Dendritic cell treated with granulocyte-macrophage colony-stimulating factor and Interleukin-4, amounts not matched to agents 40 ng/mL and 50 ng/mL, for 4 days (primary cell): ENCODE measurements at regions not wholly inside any gene's neighbourhood (a gene's known extent, or its start where the extent isn't known, plus 50 kb on each side); places are given as distances from the start of the nearest gene placed in this dataset.
"Not testable (repeated sequence)": the region's sequence is repeated elsewhere in the genome, so short reads cannot be mapped to it uniquely, and the experiment has no call there.

Experiments
- H3K27ac Mint-ChIP-seq: one replicate; pipeline ENCODE4 v1.8.0; 2022; ENCODE audit warnings: mild to moderate bottlenecking, mixed read lengths
- H3K27me3 Mint-ChIP-seq: one replicate; pipeline ENCODE4 v1.8.0; 2022; ENCODE audit warnings: mild to moderate bottlenecking, mixed read lengths
- H3K36me3 Mint-ChIP-seq: one replicate; pipeline ENCODE4 v1.8.0; 2022; ENCODE audit warnings: low read depth, mixed read lengths
- H3K4me1 Mint-ChIP-seq: one replicate; pipeline ENCODE4 v1.8.0; 2022; ENCODE audit warnings: low read depth, mixed read lengths
- H3K4me3 Mint-ChIP-seq: one replicate; pipeline ENCODE4 v1.8.0; 2022; ENCODE audit warnings: mild to moderate bottlenecking, moderate library complexity, mixed read lengths
- H3K9me3 Mint-ChIP-seq: one replicate; pipeline ENCODE4 v1.8.0; 2022; ENCODE audit warnings: mixed read lengths
- intact Hi-C: fragments of 100-400 bp; cut with micrococcal nuclease; formaldehyde crosslinking; loops from one replicate; pipeline ENCODE4 v1.15.0; 2022

- Mint-ChIP-seq H3K27ac (no peak overlapping the region), H3K27me3 (no peaks in the 10 kb centered on the region), H3K4me1 (peaks cover 51% of the 10 kb centered on the region), H3K9me3 (no peaks in the 10 kb centered on the region), H3K4me3 (no peak overlapping the region), H3K36me3 (no peaks in the 10 kb centered on the region)
- intact Hi-C loops = no loop called here
Measured at GRCh38 chr7:91344911-91345310, 80.7 kb downstream of the FZD1 start.

DNA sequence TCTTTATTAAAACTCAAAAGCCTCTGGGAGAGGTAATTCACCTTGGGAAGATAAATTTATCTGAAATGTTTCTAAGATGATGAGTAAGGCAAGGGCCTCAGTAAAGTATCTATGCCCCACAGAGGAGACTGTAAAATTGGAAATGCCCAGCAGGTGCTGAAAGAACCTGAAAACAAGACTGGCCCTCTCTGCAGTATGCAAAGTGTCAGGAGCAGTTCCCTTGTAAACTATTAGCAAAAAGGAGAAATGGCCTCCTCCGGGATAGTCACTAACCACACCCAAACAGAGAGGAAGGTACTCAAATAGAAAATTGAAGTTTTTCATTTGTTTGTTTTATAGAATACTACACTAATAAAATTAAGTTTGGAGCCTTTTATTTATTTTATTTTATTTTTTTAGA, 81.2 kb downstream of the FZD1 start:
- no peaks in the 10 kb centered on the region for H3K27me3 Mint-ChIP-seq
- no peaks in the 10 kb centered on the region for H3K9me3 Mint-ChIP-seq
- intact Hi-C loops = no loop called here
- no peak overlapping the region for H3K4me3 Mint-ChIP-seq
- H3K36me3 Mint-ChIP-seq = no peaks in the 10 kb centered on the region
- peaks cover 51% of the 10 kb centered on the region for H3K4me1 Mint-ChIP-seq
- H3K27ac Mint-ChIP-seq = peak overlapping the region; percentile 52

DNA sequence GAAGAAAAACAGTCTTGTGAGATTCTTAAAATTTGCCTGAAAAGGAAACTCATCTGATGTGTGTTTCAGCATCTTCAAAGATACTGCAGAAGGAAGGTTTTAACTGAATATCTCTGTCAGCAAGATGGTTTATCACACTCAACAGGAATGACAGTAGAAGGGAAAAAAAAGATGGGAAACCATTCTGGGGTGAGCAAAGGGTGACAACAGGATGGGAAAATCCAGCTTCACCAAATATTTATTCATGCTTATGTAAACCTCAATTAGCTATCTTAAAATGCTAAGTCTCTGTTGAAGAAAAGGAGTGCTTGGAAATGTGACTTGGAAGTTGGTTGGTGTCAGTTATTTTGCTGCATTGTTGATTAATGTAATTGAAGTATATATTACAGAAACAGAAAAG, 82.2 kb downstream of the FZD1 start:
- H3K4me1 Mint-ChIP-seq = peaks cover 51% of the 10 kb centered on the region
- no peaks in the 10 kb centered on the region for H3K27me3 Mint-ChIP-seq
- H3K36me3 Mint-ChIP-seq = no peaks in the 10 kb centered on the region
- no peak overlapping the region for H3K4me3 Mint-ChIP-seq
- no peaks in the 10 kb centered on the region for H3K9me3 Mint-ChIP-seq
- intact Hi-C loops = no loop called here
- no peak overlapping the region for H3K27ac Mint-ChIP-seq

DNA sequence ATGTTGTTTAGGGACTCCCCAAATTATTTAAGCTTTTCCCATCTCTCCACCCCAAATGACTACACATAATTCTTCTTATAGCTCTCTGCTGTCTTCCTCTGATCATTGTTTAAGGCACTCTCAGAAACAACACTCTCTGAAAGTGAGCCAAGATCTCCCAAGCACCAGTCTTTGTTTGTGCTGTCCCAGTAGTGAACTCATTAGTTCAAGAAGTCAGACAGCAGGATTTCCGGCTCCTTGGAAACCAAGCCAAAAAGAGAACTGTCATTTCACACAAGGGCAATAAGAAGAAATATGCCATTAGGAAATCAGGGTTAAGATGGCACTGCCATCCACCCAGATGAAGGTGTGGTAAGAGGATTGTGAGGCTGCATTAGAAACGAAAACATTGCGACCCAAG, 83.1 kb downstream of the FZD1 start:
- Mint-ChIP-seq H3K4me3 (no peak overlapping the region), H3K27me3 (no peaks in the 10 kb centered on the region), H3K36me3 (no peaks in the 10 kb centered on the region), H3K9me3 (no peaks in the 10 kb centered on the region), H3K4me1 (peaks cover 51% of the 10 kb centered on the region), H3K27ac (peak overlapping the region; percentile 23)
- intact Hi-C loops = no loop called here

DNA sequence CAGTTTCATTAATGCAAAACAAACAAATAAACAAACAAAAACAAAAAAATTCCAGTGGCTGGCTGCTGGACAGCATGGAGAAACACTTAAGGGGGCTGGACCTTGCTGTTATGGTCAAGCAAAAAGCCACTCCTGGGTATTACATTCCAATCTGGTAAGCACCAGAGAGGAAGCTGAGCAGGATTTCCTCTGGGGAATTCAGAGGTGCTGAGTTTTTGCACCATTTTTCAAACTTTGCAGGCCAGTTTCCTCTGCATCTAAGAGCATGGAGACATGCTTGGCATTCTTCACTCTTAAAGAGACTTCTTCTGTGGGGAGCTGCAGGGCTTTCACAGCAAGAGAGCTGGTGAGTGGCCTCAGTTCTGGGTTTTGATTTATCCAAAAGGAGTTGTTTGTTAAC, 84.5 kb downstream of the FZD1 start:
- H3K4me3 Mint-ChIP-seq = no peak overlapping the region
- H3K36me3 Mint-ChIP-seq = no peaks in the 10 kb centered on the region
- no peaks in the 10 kb centered on the region for H3K27me3 Mint-ChIP-seq
- intact Hi-C loops = no loop called here
- no peak overlapping the region for H3K27ac Mint-ChIP-seq
- H3K9me3 Mint-ChIP-seq = no peaks in the 10 kb centered on the region
- peaks cover 44% of the 10 kb centered on the region for H3K4me1 Mint-ChIP-seq

DNA sequence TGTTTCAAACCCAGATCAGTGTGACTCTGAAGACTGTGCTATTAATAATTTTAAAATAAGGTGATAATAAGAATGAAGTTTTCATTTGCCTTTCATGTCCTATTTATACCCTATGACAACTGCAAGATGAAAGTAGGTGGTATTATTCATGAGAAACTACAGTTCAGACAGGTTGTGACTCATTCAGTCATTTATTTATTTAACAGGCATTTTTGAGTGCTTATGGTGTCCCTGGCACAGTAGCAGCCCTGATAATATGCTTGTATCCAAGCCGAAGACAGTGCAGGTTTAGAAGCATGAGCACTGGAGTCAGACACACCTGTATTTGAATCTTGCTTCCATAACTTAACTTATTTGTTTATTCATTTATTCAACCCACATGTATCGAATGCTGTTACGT, 87.1 kb downstream of the FZD1 start:
- H3K27ac Mint-ChIP-seq = no peak overlapping the region
- intact Hi-C loops = no loop called here
- H3K4me3 Mint-ChIP-seq = no peak overlapping the region
- H3K9me3 Mint-ChIP-seq = no peaks in the 10 kb centered on the region
- no peaks in the 10 kb centered on the region for H3K27me3 Mint-ChIP-seq
- peaks cover 20% of the 10 kb centered on the region for H3K4me1 Mint-ChIP-seq
- H3K36me3 Mint-ChIP-seq = no peaks in the 10 kb centered on the region

DNA sequence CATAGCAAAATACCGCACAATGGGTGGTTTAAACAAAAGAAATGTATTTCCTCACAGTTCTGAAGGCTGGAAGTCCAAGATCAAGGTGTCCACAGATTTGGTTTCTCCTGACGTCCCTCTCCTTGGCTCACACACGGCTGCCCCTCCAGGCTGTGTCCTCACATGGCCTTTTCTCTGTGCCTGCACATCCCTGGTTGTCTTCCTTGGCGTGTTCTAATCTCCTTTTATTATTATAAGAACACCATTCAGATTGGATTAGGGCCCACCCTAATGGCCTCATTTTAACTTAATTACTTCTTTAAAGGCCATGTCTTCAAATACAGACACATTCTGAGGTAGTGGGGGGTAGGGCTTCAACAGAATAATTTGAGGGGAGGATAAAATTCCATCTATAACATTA, 87.9 kb downstream of the FZD1 start:
- Mint-ChIP-seq H3K4me3 (no peak overlapping the region), H3K27me3 (no peaks in the 10 kb centered on the region), H3K4me1 (peaks cover 16% of the 10 kb centered on the region), H3K27ac (no peak overlapping the region), H3K36me3 (no peaks in the 10 kb centered on the region), H3K9me3 (no peaks in the 10 kb centered on the region)
- intact Hi-C loops = no loop called here

- no peak overlapping the region for H3K4me3 Mint-ChIP-seq
- intact Hi-C loops = no loop called here
- no peaks in the 10 kb centered on the region for H3K36me3 Mint-ChIP-seq
- H3K27me3 Mint-ChIP-seq = no peaks in the 10 kb centered on the region
- no peaks in the 10 kb centered on the region for H3K9me3 Mint-ChIP-seq
- no peak overlapping the region for H3K27ac Mint-ChIP-seq
- no peaks in the 10 kb centered on the region for H3K4me1 Mint-ChIP-seq
Measured at GRCh38 chr7:91353848-91354247, 89.6 kb downstream of the FZD1 start.

DNA sequence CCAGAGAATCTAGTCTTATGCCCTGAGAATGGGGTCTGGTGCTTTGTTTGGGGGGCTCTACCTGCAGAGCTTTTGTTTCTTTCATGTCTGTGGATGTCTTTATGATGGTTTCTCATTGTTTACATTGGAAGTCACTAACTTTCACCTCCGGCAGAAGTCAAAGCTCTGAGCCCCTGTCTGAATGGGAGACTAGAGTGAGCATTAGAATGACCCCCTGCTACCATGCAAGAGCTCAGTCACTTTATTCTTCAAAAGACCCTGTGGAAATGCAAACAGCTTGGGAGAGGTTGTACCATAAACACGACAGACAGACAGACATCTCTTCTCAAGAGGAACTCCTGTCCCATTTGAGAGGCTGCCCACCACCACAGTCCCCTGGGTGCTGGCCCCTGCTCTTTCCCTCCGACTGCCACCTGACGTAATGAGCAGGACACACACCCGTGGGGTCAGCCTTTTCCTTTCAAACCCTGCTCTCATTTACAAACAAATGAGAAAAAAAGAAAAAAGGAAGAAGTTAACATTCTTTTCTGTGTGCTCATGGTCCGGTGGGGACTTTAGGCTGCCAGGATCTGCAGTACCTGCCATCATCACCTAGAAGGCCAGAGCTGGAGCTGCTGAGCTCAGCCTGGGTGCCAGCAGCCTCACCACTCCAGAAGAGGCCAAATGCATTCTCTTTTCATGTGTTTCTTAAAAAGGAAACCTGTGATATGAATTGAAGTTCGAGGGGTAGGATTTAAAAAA, 91.6 kb downstream of the FZD1 start:
- no peaks in the 10 kb centered on the region for H3K36me3 Mint-ChIP-seq
- H3K4me3 Mint-ChIP-seq = no peak overlapping the region
- no peak overlapping the region for H3K27ac Mint-ChIP-seq
- H3K4me1 Mint-ChIP-seq = no peaks in the 10 kb centered on the region
- intact Hi-C loops = no loop called here
- no peaks in the 10 kb centered on the region for H3K27me3 Mint-ChIP-seq
- H3K9me3 Mint-ChIP-seq = no peaks in the 10 kb centered on the region

- intact Hi-C loops = no loop called here
- no peak overlapping the region for H3K27ac Mint-ChIP-seq
- H3K4me3 Mint-ChIP-seq = no peak overlapping the region
- H3K27me3 Mint-ChIP-seq = no peaks in the 10 kb centered on the region
- no peaks in the 10 kb centered on the region for H3K9me3 Mint-ChIP-seq
- H3K36me3 Mint-ChIP-seq = no peaks in the 10 kb centered on the region
- H3K4me1 Mint-ChIP-seq = no peaks in the 10 kb centered on the region
Measured at GRCh38 chr7:91356915-91357314, 92.7 kb downstream of the FZD1 start.

DNA sequence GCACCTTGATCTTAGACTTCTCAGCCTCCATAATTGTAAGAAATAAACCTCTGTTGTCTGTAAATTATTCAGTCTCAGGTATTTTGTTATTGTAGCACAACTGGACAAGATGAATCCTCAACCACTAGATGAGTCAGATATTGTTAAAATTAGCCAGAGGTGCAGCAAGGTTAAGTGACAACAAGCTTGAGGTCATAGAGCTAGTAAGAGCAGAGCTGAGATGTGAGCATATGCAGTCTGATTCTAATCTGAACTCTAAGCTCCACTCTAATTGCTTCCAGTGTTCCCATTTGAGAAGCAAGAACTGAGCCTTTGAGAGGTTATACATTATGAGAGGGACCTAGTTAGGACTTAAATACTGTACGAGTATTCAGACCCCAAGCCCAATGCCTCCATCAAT, 93.1 kb downstream of the FZD1 start:
- H3K27ac Mint-ChIP-seq = no peak overlapping the region
- H3K4me3 Mint-ChIP-seq = no peak overlapping the region
- intact Hi-C loops = no loop called here
- no peaks in the 10 kb centered on the region for H3K27me3 Mint-ChIP-seq
- H3K4me1 Mint-ChIP-seq = no peaks in the 10 kb centered on the region
- no peaks in the 10 kb centered on the region for H3K9me3 Mint-ChIP-seq
- H3K36me3 Mint-ChIP-seq = no peaks in the 10 kb centered on the region

GRCh38 chr7:91357901-91358300, 93.7 kb downstream of the FZD1 start:
- H3K4me3 Mint-ChIP-seq = no peak overlapping the region
- H3K9me3 Mint-ChIP-seq = no peaks in the 10 kb centered on the region
- intact Hi-C loops = no loop called here
- no peaks in the 10 kb centered on the region for H3K27me3 Mint-ChIP-seq
- no peaks in the 10 kb centered on the region for H3K36me3 Mint-ChIP-seq
- H3K4me1 Mint-ChIP-seq = no peaks in the 10 kb centered on the region
- no peak overlapping the region for H3K27ac Mint-ChIP-seq

GRCh38 chr7:91358303-91358702, 94.1 kb downstream of the FZD1 start:
- H3K27ac Mint-ChIP-seq = no peak overlapping the region
- no peaks in the 10 kb centered on the region for H3K36me3 Mint-ChIP-seq
- no peaks in the 10 kb centered on the region for H3K9me3 Mint-ChIP-seq
- H3K4me1 Mint-ChIP-seq = no peaks in the 10 kb centered on the region
- intact Hi-C loops = no loop called here
- no peaks in the 10 kb centered on the region for H3K27me3 Mint-ChIP-seq
- no peak overlapping the region for H3K4me3 Mint-ChIP-seq

DNA sequence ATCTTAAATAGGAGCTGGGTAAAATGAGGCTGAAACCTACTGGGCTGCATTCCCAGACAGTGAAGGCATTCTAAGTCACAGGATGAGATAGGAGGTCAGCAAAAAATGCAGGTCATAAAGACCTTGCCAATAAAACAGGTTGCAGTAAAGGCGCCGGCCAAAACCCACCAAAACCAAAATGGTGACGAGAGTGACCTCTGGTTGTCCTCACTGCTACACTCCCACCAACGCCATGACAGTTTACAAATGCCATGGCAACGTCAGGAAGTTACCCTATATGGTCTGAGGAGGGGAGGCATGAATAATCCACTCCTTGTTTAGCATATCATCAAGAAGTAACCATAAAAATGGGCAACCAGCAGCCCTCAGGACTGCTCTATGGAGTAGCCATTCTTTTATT, 100.9 kb downstream of the FZD1 start:
- H3K4me1 Mint-ChIP-seq = peaks cover 11% of the 10 kb centered on the region
- H3K27ac Mint-ChIP-seq, H3K4me3 Mint-ChIP-seq: not testable (repeated sequence)

GRCh38 chr7:91366091-91366490, 101.9 kb downstream of the FZD1 start:
- Mint-ChIP-seq H3K9me3 (no peaks in the 10 kb centered on the region), H3K27ac (no peak overlapping the region), H3K36me3 (no peaks in the 10 kb centered on the region), H3K4me1 (peaks cover 11% of the 10 kb centered on the region), H3K27me3 (no peaks in the 10 kb centered on the region), H3K4me3 (no peak overlapping the region)
- intact Hi-C loops = no loop called here

More for the DNA sequence above, 100.9 kb downstream of the FZD1 start:
- H3K9me3 Mint-ChIP-seq, intact Hi-C loops, H3K36me3 Mint-ChIP-seq, H3K27me3 Mint-ChIP-seq: not testable (repeated sequence)
